ENCODE measurements at regions not wholly inside any gene's neighbourhood (a gene's known extent, or its start where the extent isn't known, plus 50 kb on each side); places are given as distances from the start of the nearest gene placed in this dataset.

- H3K27me3 ChIP-seq (ENCODE audit: control insufficient read depth in 3 of 3, insufficient read depth in 3 of 3, low read length in 3 of 3), result no peaks in the 10 kb centered on the region
- H3K9me3 ChIP-seq (ENCODE audit: control insufficient read depth in 3 of 3, low read length in 3 of 3), result no peaks in the 10 kb centered on the region
- no peak overlapping the region for H3K9ac ChIP-seq (ENCODE audit: low read depth in 1 of 3, low read length in 3 of 3)
- H3K36me3 ChIP-seq (ENCODE audit: control insufficient read depth in 3 of 3, insufficient read depth in 3 of 3, low read length in 3 of 3), result no peaks in the 10 kb centered on the region
- H3K27ac ChIP-seq (ENCODE audit: low read depth, low read length), result no peak overlapping the region
- no peak overlapping the region for H3K4me3 ChIP-seq (ENCODE audit: low read length in 3 of 3)
- peaks cover 16 to 19% (median 18%) of the 10 kb centered on the region in 3 donors for H3K4me1 ChIP-seq (ENCODE audit: control insufficient read depth in 3 of 3, insufficient read depth in 3 of 3, low read length in 3 of 3)
Measured at GRCh38 chr12:119245904-119246494, 67.3 kb downstream of the HSPB8 start.

- H3K36me3 ChIP-seq (ENCODE audit: control insufficient read depth in 3 of 3, insufficient read depth in 3 of 3, low read length in 3 of 3), result no peaks in the 10 kb centered on the region
- peak overlapping the region; percentile 54 to 58 (median 57) for H3K4me3 ChIP-seq (ENCODE audit: low read length in 3 of 3)
- peak overlapping the region; percentile 45 to 69 (median 54) for H3K9ac ChIP-seq (ENCODE audit: low read depth in 1 of 3, low read length in 3 of 3)
- H3K4me1 ChIP-seq (ENCODE audit: control insufficient read depth in 3 of 3, insufficient read depth in 3 of 3, low read length in 3 of 3), result peaks cover 21 to 25% (median 22%) of the 10 kb centered on the region in 3 donors
- peak overlapping the region; percentile 90 for H3K27ac ChIP-seq (ENCODE audit: low read depth, low read length)
- no peaks in the 10 kb centered on the region for H3K27me3 ChIP-seq (ENCODE audit: control insufficient read depth in 3 of 3, insufficient read depth in 3 of 3, low read length in 3 of 3)
- H3K9me3 ChIP-seq (ENCODE audit: control insufficient read depth in 3 of 3, low read length in 3 of 3), result no peaks in the 10 kb centered on the region
Measured at GRCh38 chr12:119247007-119247719, 68.4 kb downstream of the HSPB8 start.

GRCh38 chr12:119247720-119248043 lies 69.0 kb downstream of the HSPB8 start:
- Histone ChIP-seq H3K9me3 (ENCODE audit: control insufficient read depth in 3 of 3, low read length in 3 of 3) (no peaks in the 10 kb centered on the region), H3K27me3 (ENCODE audit: control insufficient read depth in 3 of 3, insufficient read depth in 3 of 3, low read length in 3 of 3) (no peaks in the 10 kb centered on the region), H3K9ac (ENCODE audit: low read depth in 1 of 3, low read length in 3 of 3) (peak overlapping the region in 1 of 3 donors; percentile 69), H3K36me3 (ENCODE audit: control insufficient read depth in 3 of 3, insufficient read depth in 3 of 3, low read length in 3 of 3) (no peaks in the 10 kb centered on the region), H3K27ac (ENCODE audit: low read depth, low read length) (peak overlapping the region; percentile 90), H3K4me3 (ENCODE audit: low read length in 3 of 3) (peak overlapping the region; percentile 54 to 58 (median 57)), H3K4me1 (ENCODE audit: control insufficient read depth in 3 of 3, insufficient read depth in 3 of 3, low read length in 3 of 3) (peaks cover 21 to 25% (median 22%) of the 10 kb centered on the region in 3 donors)

- H3K9ac ChIP-seq (ENCODE audit: low read depth in 1 of 3, low read length in 3 of 3), result no peak overlapping the region
- no peaks in the 10 kb centered on the region for H3K9me3 ChIP-seq (ENCODE audit: control insufficient read depth in 3 of 3, low read length in 3 of 3)
- peaks cover 21 to 25% (median 22%) of the 10 kb centered on the region in 3 donors for H3K4me1 ChIP-seq (ENCODE audit: control insufficient read depth in 3 of 3, insufficient read depth in 3 of 3, low read length in 3 of 3)
- no peak overlapping the region for H3K4me3 ChIP-seq (ENCODE audit: low read length in 3 of 3)
- H3K36me3 ChIP-seq (ENCODE audit: control insufficient read depth in 3 of 3, insufficient read depth in 3 of 3, low read length in 3 of 3), result no peaks in the 10 kb centered on the region
- H3K27ac ChIP-seq (ENCODE audit: low read depth, low read length), result no peak overlapping the region
- no peaks in the 10 kb centered on the region for H3K27me3 ChIP-seq (ENCODE audit: control insufficient read depth in 3 of 3, insufficient read depth in 3 of 3, low read length in 3 of 3)
Measured at GRCh38 chr12:119249383-119250155, 70.8 kb downstream of the HSPB8 start.

- H3K27ac ChIP-seq (ENCODE audit: low read depth, low read length), result no peak overlapping the region
- no peaks in the 10 kb centered on the region for H3K36me3 ChIP-seq (ENCODE audit: control insufficient read depth in 3 of 3, insufficient read depth in 3 of 3, low read length in 3 of 3)
- no peak overlapping the region for H3K9ac ChIP-seq (ENCODE audit: low read depth in 1 of 3, low read length in 3 of 3)
- H3K27me3 ChIP-seq (ENCODE audit: control insufficient read depth in 3 of 3, insufficient read depth in 3 of 3, low read length in 3 of 3), result peaks cover 0 to 2% (median 2%) of the 10 kb centered on the region in 3 donors
- no peaks in the 10 kb centered on the region for H3K9me3 ChIP-seq (ENCODE audit: control insufficient read depth in 3 of 3, low read length in 3 of 3)
- no peak overlapping the region for H3K4me3 ChIP-seq (ENCODE audit: low read length in 3 of 3)
- H3K4me1 ChIP-seq (ENCODE audit: control insufficient read depth in 3 of 3, insufficient read depth in 3 of 3, low read length in 3 of 3), result peaks cover 4 to 7% (median 5%) of the 10 kb centered on the region in 3 donors
Measured at GRCh38 chr12:119255314-119255713, 76.6 kb downstream of the HSPB8 start.

- Histone ChIP-seq H3K27ac (ENCODE audit: low read depth, low read length) (no peak overlapping the region), H3K27me3 (ENCODE audit: control insufficient read depth in 3 of 3, insufficient read depth in 3 of 3, low read length in 3 of 3) (peaks cover 0 to 2% (median 2%) of the 10 kb centered on the region in 3 donors), H3K4me1 (ENCODE audit: control insufficient read depth in 3 of 3, insufficient read depth in 3 of 3, low read length in 3 of 3) (no peaks in the 10 kb centered on the region)
Measured at GRCh38 chr12:119258149-119258548, 76.4 kb upstream of the CCDC60 start.

GRCh38 chr12:119258556-119258955 lies 76.0 kb upstream of the CCDC60 start:
- H3K27me3 ChIP-seq (ENCODE audit: control insufficient read depth in 3 of 3, insufficient read depth in 3 of 3, low read length in 3 of 3), result peaks cover 0 to 2% (median 2%) of the 10 kb centered on the region in 3 donors
- no peaks in the 10 kb centered on the region for H3K4me1 ChIP-seq (ENCODE audit: control insufficient read depth in 3 of 3, insufficient read depth in 3 of 3, low read length in 3 of 3)
- no peaks in the 10 kb centered on the region for H3K36me3 ChIP-seq (ENCODE audit: control insufficient read depth in 3 of 3, insufficient read depth in 3 of 3, low read length in 3 of 3)
- no peak overlapping the region for H3K4me3 ChIP-seq (ENCODE audit: low read length in 3 of 3)
- no peak overlapping the region for H3K9ac ChIP-seq (ENCODE audit: low read depth in 1 of 3, low read length in 3 of 3)
- H3K9me3 ChIP-seq (ENCODE audit: control insufficient read depth in 3 of 3, low read length in 3 of 3), result peaks cover 0 to 4% (median 0%) of the 10 kb centered on the region in 3 donors
- no peak overlapping the region for H3K27ac ChIP-seq (ENCODE audit: low read depth, low read length)

More at GRCh38 chr12:119258149-119258548, 76.4 kb upstream of the CCDC60 start:
- Histone ChIP-seq H3K36me3 (ENCODE audit: control insufficient read depth in 3 of 3, insufficient read depth in 3 of 3, low read length in 3 of 3) (no peaks in the 10 kb centered on the region), H3K4me3 (ENCODE audit: low read length in 3 of 3) (no peak overlapping the region), H3K9me3 (ENCODE audit: control insufficient read depth in 3 of 3, low read length in 3 of 3) (peaks cover 0 to 4% (median 0%) of the 10 kb centered on the region in 3 donors), H3K9ac (ENCODE audit: low read depth in 1 of 3, low read length in 3 of 3) (no peak overlapping the region)

- Histone ChIP-seq H3K36me3 (ENCODE audit: control insufficient read depth in 3 of 3, insufficient read depth in 3 of 3, low read length in 3 of 3) (no peaks in the 10 kb centered on the region), H3K4me1 (ENCODE audit: control insufficient read depth in 3 of 3, insufficient read depth in 3 of 3, low read length in 3 of 3) (no peaks in the 10 kb centered on the region), H3K27ac (ENCODE audit: low read depth, low read length) (no peak overlapping the region), H3K9me3 (ENCODE audit: control insufficient read depth in 3 of 3, low read length in 3 of 3) (peaks cover 0 to 4% (median 0%) of the 10 kb centered on the region in 3 donors), H3K27me3 (ENCODE audit: control insufficient read depth in 3 of 3, insufficient read depth in 3 of 3, low read length in 3 of 3) (peaks cover 0 to 2% (median 2%) of the 10 kb centered on the region in 3 donors), H3K9ac (ENCODE audit: low read depth in 1 of 3, low read length in 3 of 3) (no peak overlapping the region), H3K4me3 (ENCODE audit: low read length in 3 of 3) (no peak overlapping the region)
Measured at GRCh38 chr12:119259484-119259883, 75.0 kb upstream of the CCDC60 start.

- Histone ChIP-seq H3K9ac (ENCODE audit: low read depth in 1 of 3, low read length in 3 of 3) (no peak overlapping the region), H3K27ac (ENCODE audit: low read depth, low read length) (no peak overlapping the region), H3K36me3 (ENCODE audit: control insufficient read depth in 3 of 3, insufficient read depth in 3 of 3, low read length in 3 of 3) (no peaks in the 10 kb centered on the region), H3K9me3 (ENCODE audit: control insufficient read depth in 3 of 3, low read length in 3 of 3) (peaks cover 0 to 4% (median 0%) of the 10 kb centered on the region in 3 donors), H3K27me3 (ENCODE audit: control insufficient read depth in 3 of 3, insufficient read depth in 3 of 3, low read length in 3 of 3) (peaks cover 0 to 2% (median 2%) of the 10 kb centered on the region in 3 donors), H3K4me1 (ENCODE audit: control insufficient read depth in 3 of 3, insufficient read depth in 3 of 3, low read length in 3 of 3) (no peaks in the 10 kb centered on the region), H3K4me3 (ENCODE audit: low read length in 3 of 3) (no peak overlapping the region)
Measured at GRCh38 chr12:119262388-119262787, 72.1 kb upstream of the CCDC60 start.

- peaks cover 0 to 4% (median 0%) of the 10 kb centered on the region in 3 donors for H3K9me3 ChIP-seq (ENCODE audit: control insufficient read depth in 3 of 3, low read length in 3 of 3)
- H3K27me3 ChIP-seq (ENCODE audit: control insufficient read depth in 3 of 3, insufficient read depth in 3 of 3, low read length in 3 of 3), result no peaks in the 10 kb centered on the region
- H3K9ac ChIP-seq (ENCODE audit: low read depth in 1 of 3, low read length in 3 of 3), result no peak overlapping the region
Measured at GRCh38 chr12:119263466-119263865, 71.1 kb upstream of the CCDC60 start.

More at GRCh38 chr12:119263466-119263865, 71.1 kb upstream of the CCDC60 start:
- no peak overlapping the region for H3K27ac ChIP-seq (ENCODE audit: low read depth, low read length)
- H3K4me1 ChIP-seq (ENCODE audit: control insufficient read depth in 3 of 3, insufficient read depth in 3 of 3, low read length in 3 of 3), result no peaks in the 10 kb centered on the region
- H3K36me3 ChIP-seq (ENCODE audit: control insufficient read depth in 3 of 3, insufficient read depth in 3 of 3, low read length in 3 of 3), result no peaks in the 10 kb centered on the region
- no peak overlapping the region for H3K4me3 ChIP-seq (ENCODE audit: low read length in 3 of 3)
